NCI-H187 treated with DMSO at 0.1 percent for 48 hours (cell line): ENCODE measurements at regions not wholly inside any gene's neighbourhood (a gene's known extent, or its start where the extent isn't known, plus 50 kb on each side); places are given as distances from the start of the nearest gene placed in this dataset.

Source experiments
- DNase-seq: peaks from one replicate; lab custom pipeline; 2025; lab: John Stamatoyannopoulos, UW

DNA sequence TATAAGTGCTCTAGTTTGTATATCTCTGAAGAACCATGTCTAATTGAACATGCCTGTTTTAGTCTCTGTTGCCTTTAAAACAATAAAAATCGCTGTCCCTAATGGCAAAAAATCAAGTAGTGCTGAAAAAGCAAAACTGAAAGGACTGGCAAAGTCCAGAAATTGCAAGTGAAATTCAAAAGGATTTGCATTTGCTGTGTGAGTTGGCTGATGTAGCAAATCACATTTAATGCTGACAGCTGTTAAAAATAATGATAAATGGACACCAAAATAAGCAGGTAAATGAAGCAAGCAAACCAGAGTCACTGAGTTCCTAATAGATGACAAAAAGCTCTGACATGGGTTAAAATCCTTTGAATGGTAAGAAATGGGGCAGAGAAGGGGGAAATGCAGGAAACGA lies 874.1 kb downstream of the GRM8 start:
- DNase-seq, result no peak

GRCh38 chr7:126370038-126370668 lies 882.6 kb downstream of the GRM8 start:
- DNase-seq, result no peak

- DNase-seq, result no peak
Measured at GRCh38 chr7:126362746-126363145, 890.0 kb downstream of the GRM8 start.

- no peak for DNase-seq
Measured at GRCh38 chr7:126361183-126361582, 891.6 kb downstream of the GRM8 start.

DNA sequence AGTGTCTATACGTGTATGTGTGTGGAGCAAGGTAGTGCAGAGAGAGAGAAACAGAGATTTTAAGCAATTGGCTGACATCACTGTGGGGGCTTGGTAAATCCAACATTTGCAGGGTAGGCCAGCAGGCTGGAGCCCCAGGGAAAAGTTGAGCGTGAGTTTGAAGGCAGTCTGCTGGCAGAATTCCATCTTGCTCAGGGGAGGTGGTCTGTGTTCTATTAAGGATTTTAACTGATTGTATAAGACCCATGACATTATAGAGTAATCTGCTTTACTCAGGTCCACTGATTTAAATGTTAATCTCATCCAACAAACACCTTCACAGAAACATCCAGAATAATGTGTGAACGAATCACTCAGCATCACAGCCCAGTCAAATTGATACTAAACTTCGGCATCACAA lies 912.9 kb downstream of the GRM8 start:
- no peak for DNase-seq

DNA sequence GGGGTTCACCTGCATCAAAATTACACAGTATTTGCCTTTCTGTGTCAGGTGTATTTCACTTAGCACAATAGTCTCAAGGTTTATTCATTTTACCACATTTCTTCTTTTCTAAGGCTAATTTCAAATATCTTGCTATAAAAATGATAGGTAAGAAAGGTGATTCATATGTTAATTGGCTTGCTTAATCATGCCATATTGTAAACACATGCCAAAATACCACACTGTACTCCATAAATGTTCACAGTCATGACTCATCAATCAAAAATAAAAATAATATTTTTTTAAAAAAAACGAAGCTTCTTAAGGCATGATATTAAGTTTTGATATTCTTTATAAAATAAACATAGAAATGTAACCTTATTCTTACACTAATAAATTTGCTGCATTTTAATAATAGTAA lies 947.1 kb downstream of the GRM8 start:
- no peak for DNase-seq

DNA sequence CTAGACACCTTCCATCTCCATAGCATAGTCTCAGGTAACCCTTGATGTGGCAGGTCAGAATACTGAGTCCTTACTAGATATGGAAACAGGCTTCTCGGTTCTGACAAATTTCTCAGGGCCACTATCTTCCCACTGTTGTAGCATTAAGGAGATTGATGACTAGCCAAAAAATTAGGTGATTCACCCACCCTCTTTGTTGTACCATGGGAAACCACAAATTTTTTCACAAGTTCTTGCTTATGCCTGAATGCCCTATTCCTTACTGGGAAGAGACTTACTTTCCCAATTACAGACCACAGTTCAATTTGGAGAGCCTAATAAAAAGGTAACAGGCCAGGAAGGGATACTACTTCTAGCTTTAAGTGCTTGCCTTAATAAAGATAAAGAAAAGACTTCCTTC lies 948.8 kb downstream of the GRM8 start:
- no peak for DNase-seq

DNA sequence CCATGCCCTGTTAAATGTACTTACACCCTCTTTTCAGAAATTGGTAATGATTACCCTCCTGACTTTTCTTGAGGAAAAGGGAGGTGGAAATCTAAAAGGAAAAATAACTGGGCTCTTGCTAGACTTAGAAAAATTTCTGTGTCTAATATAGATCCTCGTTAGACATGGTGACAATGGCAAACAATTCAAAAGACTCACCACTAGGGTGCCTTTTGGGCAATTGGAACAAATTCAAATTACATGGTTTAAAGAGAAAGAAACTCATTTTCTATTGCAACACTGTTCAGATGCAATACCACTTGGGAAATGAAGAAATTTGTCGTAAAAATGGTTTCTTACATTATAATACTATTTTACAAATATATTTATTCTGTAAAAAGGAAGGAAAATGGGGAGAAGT lies 950.1 kb downstream of the GRM8 start:
- DNase-seq, result no peak

- no peak for DNase-seq
Measured at GRCh38 chr7:126286317-126286716, 966.4 kb downstream of the GRM8 start.

DNA sequence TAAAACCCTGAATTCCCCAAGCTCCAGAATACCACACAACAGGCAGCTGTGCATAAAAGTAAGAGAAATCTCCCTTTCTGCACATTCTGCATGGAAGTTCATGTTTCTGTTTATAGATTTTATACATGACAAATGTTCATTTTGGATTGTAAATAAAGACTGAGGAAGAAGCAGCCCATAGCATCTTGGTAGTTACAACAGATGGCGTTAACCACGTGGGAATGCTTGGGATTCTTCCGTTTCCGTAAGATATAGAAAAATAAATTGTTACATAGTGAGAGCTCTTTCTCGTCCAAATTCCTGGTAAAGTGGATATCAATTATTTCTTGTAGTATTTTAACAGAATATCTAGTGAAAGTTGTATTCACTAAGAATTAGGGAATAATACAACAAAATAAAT lies 1016.5 kb downstream of the GRM8 start:
- no peak for DNase-seq

DNA sequence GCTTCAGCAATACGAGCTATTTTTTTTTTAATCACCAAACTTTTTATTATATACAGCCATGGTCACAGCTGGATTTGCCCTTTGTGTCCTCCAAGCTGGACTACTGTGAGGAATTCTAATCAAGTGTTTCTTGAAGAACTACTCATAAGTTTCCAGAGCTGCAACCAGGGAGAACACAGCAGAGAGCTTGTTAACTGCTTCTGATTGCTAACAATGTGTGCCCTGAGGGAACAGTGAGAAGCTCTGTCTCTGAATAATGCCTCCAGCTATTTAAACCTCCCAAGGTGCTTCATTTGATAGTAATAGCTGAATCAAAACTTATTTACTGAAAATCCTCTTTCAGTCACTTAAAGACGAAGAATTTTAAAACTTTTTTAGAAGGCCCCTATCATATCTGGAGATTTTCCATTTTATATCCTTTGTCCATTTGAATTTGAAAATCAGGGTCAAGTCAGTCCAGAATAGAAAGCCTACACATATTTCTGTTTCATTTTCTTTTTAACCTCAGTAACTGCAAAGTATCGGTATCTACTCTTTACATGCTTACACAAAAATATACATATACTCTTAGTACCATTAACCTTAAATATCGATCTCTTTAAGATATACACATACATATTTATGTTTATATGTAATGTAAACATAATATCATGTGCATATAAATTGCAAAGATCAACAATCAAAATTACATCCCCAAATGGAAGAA lies 1024.2 kb downstream of the GRM8 start:
- no peak for DNase-seq

GRCh38 chr7:126227643-126228042 lies 1025.1 kb downstream of the GRM8 start:
- DNase-seq, result no peak

DNA sequence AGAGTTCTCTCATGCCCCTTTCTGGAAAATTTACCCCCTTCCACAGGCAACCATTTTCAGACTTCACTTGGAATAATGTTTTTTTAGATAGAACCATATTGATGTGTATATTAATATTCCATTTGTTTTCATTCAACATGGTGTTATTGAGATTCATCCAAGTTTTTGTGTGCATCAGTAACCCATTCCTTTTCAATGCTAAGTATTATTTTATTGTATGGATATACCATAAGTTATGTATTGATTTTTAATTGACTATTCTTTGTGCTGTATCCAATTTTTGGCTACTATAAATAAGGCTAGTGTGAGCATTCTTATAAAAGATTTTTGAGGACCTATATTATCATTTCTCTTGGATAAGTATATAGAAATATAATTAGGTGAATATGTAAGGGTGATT lies 1025.7 kb downstream of the GRM8 start:
- DNase-seq, result no peak

DNA sequence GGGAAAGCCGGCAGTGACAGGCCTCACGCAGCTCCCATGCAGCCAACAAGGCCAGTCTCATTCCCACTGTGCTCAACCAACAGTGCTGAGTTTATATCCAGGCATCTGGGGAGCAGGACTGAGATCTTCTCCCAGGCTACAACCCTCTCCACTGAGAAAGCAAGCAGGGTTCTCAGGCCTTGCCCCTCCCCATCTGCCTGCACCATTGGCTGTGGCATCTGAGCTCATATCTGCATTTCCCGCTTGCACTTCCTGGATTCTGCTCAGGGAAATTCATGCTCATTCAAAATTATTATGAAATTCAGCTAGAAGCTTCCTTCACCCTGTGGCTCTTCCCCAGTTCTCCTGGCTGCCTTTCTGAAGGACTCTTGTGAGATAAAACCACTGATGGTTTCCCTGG lies 1029.0 kb downstream of the GRM8 start:
- DNase-seq, result no peak

GRCh38 chr7:126222782-126223181 lies 1030.0 kb downstream of the GRM8 start:
- no peak for DNase-seq

DNA sequence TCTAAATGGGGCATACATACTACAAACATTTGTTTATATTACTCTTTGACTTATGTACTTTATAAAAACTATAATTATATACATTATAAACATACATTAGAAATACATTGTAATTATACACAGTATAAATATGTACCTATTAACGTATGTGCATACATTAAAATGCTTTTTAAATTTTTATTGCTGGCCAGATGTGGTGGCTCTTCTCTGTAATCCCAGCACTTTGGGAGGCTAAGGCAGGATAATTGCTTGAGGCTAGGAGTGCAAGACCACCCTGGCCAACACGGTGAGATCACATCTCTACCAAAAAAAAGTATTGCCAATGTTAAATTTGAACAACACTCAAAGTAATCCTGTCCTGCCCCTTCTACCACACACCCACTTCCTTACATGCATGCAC lies 1037.0 kb downstream of the GRM8 start:
- DNase-seq, result no peak

DNA sequence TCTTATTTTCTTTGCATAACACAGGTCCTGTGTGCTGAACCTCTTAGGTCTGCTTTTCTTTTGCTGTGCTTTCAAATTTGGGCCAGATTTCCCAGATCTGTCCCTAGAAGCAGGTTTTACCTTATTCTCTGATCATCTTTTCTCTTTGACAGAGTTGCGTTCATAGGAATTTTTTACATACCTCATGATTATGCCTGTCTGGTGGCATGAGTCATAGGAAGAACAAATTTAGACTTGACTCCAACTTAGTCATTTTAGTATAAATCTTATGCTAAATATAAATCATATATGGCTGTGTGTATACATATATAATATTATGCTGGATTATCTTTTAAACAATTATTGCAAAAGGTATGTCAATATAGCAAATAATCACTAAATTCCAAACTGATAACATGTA lies 1038.9 kb downstream of the GRM8 start:
- DNase-seq, result no peak

- DNase-seq, result no peak
Measured at GRCh38 chr7:126211875-126212274, 1040.9 kb downstream of the GRM8 start.

GRCh38 chr7:126210707-126211106 lies 1042.0 kb downstream of the GRM8 start:
- DNase-seq, result no peak

GRCh38 chr7:126203185-126203584 lies 1049.6 kb downstream of the GRM8 start:
- no peak for DNase-seq

GRCh38 chr7:126202177-126202576 lies 1050.6 kb downstream of the GRM8 start:
- no peak for DNase-seq

DNA sequence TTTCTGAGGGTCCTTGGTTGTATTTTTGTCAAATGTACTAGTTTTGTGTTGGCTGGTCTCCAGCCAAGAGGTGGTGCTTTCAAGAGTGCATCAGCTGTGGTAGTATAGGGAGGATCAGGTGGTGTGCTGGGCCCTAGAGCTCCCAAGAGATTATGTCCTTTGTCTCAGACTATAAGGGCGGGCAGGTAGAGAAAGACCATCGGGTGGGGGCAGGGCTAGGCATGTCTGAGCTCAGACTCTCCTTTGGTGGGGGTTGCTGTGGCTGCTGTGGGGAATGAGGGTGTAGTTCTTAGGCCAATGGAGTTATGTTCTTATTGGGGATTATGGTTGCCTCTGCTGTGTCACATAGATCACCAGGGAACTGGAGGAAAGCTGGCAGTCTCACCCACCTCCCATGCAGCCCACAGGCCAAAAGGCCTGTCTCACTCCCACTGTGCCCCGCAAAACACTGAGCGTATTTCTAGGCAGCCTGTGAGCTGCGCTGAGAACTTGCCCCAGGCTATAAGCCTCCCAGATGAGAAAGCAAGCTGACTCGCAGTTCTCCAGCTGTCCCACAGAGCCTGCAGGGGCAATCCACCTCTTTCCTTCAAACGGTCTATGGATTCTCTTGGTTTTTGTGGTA lies 1066.7 kb downstream of the GRM8 start:
- no peak for DNase-seq

DNA sequence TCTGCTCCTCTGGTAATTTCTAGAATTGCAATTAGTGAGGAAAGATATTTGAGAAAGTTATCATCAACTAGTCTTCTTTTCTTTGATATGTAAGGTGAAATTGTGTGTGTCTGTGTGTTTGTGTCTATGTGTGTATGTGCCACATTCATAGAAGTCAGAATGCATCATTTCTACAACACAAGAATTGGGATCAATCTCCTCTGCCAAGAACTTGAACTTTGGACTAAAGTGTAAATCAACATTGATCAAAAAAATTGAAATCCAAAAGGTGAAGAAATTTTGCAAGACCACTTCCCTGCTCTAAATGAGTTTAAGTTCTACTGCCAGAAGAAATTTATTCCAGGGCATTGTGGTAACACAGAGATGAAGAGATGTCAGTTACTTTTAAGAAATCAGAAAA lies 1072.8 kb downstream of the GRM8 start:
- DNase-seq, result no peak

DNA sequence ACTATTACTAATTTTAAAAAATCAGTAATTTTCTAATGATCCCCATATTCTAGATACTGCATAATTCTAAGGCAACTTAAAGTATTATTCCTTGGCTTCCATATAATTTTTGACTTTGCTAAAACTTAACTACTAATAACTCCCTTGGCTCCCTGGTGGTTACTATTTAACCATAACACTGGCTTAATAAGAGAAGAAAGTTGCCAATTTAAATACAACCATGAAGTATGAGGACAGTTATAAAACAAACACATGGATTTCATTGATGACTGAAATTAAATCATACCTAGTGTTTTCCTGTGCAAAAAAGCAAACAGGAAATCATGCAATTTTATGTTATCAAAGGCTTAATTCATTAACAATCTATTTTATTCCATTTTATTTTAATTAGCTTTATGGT lies 1073.9 kb downstream of the GRM8 start:
- DNase-seq, result no peak
